GM21717 (cell line): ENCODE measurements at regions not wholly inside any gene's neighbourhood (a gene's known extent, or its start where the extent isn't known, plus 50 kb on each side); places are given as distances from the start of the nearest gene placed in this dataset.
"Not testable (repeated sequence)": the region's sequence is repeated elsewhere in the genome, so short reads cannot be mapped to it uniquely, and the experiment has no call there.

ENCODE experiments used
- ATAC-seq: cut with Tn5 transposase; IDR thresholded peaks from one replicate; pipeline ENCODE4 v1.9.1; 2021; ENCODE audit warnings: mild to moderate bottlenecking, moderate library complexity; ENCODE audit not compliant: unreplicated experiment

DNA sequence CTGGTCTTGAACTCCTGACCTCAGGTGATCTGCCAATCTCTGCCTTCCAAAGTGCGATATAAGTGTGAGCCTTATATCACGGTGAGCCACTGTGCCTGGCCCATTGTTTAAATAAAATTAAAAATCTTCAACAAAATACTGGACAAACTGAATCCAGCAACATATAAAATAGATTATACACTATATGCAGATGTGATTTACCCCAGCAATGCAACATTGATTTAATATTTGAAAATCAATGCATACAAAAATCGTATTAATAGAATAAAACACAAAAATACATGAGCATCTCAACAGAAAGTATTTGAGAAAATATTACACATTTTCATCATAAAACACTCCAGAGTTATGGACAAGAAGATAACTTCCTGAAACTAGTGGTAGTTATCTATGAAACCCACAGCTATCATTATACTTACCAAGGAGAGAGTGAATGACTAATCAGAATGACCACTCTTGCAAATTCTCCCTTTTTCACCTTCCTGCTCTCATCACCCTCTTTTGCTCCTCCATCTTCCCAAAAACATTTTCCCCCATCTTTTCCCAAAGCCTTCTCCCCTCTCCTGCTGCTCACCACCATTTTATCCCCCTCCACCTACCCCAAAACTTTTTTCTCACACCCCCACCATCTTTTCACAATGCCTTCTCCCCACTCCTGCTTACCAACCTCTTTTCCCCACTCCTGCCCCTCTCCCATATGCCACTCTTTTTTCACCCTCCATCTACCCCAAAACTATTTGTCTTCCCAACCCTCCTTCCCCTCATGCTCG lies 122.1 kb upstream of the VPREB1 start:
- no peak for ATAC-seq

DNA sequence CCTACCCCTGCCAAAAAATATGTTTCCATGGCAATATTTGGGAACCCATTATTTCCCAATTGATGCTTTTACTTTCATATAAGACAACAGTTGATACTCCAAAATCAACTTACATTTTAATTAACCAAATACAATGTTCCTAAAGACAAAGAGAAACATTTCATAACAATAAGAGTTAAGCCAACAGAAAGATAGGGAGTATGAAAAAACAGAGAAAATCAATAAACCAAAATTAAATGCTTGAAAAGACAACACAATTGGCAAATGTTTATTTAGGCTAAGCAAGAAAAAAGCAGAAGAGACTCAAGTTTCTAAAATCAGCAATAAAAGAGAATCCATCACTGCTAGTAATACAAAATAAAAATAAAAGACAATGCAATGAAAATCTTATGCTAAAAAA lies 123.1 kb upstream of the VPREB1 start:
- ATAC-seq, result no peak

DNA sequence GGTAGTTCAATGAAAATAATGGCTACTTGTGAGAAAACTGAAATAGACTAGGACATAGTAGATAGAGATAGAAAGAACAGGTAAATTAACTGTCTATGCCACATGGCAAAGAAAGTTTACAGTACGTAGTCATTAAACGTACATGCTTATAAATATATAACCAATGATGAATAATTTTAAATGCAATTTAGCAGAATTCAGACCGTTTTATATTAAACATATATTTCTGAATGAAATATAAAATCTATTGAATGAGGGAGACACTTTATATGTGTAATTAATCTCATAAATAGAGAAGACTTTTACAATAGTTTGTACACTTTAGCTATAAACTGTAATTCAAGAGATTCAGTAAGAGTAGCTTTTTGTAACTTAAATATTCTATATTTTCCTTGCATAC lies 124.4 kb upstream of the VPREB1 start:
- ATAC-seq, result no peak

DNA sequence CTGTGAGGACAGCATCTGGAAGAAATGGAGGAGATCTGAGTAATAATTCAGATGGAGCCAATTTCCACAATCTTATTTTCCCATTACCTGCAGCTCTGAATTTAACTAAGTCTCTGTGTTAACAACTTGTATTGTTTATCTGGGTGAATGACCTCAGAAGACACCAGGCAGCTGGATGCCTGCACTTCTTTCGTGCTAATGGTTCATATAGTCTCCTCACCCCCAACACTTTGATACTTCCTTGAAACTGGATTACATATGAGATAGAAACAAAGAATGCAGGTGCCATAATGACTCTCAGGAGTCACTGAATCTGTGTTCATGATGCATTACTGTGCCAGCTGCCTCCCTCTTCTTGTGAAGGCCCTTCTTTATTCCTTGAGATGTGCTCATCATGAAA lies 125.6 kb upstream of the VPREB1 start:
- no peak for ATAC-seq

DNA sequence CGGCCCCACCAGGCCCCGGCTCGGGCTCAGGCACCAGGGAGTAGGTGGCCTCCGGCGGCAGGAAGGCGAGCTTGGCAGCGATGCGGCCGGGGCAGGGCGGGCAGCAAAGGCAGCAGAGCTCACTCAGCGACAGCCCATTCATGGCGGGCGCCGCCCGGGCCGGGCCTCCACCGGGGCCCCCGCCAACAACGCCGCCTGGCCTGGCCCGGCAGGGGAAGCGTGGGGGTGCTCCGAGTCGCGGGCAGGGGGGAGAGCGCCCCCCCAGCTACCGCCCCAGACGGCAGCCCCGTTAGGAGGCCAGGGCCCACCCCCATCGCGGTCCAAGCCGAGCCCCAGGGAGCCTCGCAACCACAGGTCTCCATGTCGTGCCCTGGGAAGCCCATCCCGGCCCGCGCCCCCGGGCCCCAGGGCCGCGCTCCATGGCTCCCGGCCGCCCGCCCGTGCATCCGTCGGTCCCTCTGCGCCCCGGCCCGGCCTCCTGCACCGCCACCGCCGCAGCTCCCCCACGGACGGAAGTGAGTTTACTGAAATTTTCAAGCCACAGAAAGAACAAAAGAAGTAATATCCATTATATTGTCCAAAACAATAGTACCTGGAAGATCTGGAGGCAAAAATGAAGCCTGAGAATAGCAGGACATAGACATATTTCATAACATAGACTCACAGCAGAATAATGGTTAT lies 126.6 kb upstream of the VPREB1 start:
- ATAC-seq, result not testable (repeated sequence)

DNA sequence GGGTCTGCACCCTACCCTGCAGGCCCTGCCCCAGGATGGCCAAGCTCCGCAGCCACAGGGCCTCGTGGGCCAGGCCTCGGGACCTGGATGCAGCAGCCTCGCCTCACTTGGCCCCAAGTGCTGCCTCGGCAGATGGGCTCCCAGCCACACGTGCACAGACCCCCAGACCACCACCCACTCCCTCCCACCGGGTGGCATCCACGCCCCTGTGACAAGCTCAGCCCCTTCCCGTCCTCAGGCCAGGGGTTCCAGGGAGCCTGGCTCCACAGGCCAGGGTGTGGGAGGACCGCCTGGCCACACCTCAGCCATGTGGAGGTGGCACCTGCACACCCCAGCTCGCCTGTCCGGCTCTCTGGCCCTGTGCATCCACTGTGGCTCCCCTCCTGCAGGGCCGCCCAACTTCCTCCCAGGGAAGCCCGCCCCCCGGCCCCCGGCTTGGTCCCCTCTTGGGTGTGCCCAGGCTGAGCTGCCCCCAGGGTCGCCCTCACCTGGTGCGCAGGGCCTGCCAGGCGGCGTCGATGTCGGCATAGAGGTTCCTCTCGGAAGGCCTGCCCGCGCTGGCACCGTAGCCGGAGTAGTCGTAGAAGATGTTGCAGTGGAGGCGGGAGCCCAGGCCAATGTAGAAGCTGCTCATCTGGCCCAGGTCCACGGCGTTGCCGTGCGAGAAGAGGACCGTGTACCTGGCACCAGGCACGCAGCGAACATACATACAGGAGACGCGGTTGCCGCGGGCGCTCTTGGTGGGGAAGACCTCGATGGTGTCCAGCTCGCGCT lies 127.4 kb upstream of the VPREB1 start:
- not testable (repeated sequence) for ATAC-seq

DNA sequence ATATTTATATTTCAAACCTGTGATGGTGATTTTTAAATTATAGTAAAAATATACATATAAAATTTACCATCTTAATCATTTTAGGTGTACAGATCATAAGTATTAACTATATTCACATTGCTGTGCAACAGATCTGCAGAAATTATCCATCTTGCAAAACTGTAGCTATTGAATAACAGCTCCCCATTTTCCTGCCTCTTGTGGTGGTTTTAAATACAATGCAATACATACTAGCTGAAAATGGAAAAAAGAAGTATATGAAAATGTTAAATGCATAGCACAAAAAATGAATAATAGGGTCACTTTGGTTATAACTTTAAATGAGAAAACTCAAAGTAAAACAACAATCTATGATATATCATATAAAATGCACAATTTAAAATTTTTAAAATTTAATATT lies 130.9 kb upstream of the VPREB1 start:
- ATAC-seq, result no peak

DNA sequence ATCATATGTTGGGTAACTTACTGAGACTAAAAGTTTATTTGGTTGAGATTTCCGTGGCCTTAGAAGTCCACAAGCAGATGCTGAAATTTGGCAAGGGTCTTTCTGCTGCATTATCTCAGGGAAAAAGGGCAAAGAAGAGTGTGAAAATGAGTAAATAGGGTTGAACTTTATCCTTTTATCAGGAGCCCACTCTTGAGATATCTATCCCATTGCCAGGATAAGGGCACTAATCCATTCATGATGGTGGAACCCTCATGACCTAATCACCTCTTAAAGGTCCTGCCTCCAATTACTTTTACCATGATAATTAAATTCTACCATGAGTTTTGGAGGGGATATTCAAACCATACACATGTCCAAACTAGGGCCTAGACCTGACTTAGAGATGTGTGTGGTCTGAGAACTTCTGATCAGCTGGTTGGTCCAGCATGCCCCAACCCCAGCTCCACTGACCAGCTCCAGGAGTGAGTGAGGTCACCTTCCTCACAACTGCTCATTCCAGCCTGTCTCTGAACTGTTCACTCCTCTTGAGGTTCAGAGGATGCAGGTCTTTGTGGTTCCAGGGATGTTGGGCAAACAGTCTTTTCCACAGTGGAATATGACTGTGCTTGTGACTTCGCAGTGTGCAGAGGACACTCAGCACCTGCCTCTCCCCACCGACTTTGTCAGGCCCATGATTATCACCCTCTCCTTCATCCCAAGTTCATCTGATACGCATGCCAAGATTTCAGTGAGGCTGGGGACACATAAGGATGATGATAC lies 130.1 kb upstream of the TOP3B start:
- ATAC-seq, result no peak

DNA sequence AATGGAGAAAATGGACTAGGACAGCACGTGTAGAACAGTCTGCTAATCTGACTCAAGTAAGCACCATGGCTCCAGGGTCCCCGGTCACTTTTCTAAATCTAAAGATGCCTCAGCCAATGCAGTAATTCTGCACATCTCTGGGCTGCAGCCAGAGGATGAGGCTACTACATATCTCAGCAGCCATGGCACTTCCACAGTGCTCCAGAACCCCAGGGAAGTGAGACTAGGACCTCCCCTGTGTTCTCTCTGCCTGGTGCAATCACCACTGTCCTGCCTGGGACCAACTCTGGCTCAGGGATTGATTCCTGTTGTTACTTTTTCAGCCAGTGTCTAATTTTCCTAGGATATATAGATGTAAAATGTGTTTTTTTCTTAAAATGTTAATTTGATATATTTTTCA lies 129.4 kb upstream of the TOP3B start:
- ATAC-seq, result no peak

DNA sequence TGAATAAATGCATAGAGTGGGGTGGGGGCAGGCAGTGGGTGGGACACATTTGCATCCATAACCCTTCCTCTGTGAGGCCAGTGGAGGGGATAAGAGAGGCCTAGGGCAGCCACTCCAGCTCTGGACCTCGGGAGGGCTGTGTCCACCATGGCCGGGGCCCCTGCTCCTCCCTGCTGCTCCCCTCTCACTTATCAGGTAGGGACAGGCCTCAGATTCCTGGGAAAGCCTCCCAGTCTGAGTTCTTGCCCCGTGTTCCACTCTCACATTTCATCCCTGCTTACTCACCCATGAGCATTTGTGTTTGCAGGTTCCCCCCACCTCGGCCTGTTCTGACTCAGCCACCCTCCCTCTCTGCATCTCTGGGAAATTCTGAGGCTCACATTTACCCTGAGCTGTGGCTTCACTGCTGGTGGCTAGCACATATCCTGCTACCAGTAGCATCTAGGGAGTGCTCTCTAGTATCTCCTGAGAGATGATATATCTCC lies 128.7 kb upstream of the TOP3B start:
- peak; percentile 59 for ATAC-seq

DNA sequence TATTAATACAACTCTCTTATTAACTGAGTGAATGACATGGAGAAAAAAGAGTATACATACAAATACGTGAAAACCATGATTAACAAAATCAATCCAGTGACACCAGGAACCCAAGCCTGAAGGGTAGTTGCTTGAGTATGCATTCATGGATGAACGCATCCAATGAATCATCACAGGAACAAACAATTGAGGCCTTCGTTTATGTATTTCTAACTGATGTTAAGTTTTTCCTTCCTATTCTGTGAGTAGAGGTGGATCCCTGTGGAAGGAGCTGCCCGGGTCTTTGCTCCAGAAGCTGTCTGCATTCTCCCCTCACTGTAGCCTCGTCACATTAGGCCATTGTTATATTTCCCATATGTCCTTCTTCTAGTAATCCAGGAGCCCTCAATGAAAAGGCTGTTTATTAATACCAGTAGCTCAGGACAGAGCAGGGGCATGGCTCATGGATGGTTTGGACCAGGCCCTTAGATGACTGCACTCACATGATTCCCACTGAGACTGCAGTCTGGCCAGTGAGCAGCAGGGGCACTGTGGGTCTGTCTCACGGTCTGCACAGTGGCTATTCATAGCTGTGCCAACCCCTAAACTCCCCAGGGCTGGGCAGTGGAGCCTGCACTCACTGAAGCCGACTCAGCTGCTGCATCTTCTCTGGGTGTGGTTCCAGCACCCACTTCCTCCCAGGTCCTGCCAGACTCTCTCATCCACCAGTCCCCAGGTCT lies 128.1 kb upstream of the TOP3B start:
- peak; percentile 90 for ATAC-seq

DNA sequence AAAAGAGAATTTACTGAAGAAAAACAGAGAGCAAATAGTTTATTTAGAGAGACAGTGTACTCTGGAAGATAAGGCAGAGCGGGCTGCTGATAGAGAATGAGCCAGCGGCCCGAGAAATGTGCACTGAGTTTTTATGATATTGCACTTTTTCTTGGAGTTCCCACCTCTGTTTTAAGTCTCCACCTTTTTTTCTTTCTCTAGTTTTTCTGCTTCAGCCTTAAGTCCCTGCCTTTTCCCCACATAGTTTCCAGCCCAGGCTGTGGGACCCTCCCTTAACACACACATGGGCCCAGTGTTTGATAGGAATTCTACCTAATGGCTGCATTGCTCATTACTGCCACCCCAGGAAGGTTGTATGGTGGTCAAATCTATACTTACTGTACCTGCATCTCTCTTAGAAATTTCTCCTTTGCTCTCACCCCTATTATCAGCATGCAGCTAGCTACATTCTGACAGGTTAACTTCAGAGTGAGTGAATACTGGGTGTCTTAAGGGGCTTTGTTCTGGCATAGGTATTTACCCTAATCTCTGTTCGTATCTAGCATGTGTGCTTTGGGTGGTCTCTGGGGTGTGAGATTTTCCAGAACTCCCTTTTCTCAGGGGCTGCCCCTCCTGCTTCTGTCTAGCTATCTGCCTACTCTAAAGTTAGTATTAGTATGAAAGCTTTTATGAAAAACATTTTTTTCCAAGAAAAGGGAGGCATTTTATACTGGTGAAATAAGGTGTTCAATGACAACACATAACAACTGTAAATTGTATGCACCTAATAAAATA lies 127.3 kb upstream of the TOP3B start:
- ATAC-seq, result no peak

DNA sequence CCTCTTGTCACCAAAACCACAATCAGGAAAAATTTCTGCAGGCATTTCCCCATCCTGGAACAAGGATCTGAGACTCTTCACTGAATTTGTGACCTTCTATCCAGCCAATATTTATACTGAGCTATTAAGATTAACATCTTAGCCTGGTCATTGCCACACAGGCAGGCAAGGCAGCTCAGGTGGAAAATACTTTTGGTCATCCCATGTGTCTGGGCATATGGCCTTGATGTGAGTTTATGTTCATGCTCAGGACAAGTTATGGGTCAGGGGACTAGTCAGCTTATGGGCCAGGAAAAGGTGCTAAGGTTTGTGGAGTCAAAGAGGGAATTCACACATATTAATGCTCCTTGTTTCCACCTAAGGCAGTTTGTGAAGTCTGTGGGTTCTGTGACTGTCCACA lies 124.3 kb upstream of the TOP3B start:
- ATAC-seq, result no peak

DNA sequence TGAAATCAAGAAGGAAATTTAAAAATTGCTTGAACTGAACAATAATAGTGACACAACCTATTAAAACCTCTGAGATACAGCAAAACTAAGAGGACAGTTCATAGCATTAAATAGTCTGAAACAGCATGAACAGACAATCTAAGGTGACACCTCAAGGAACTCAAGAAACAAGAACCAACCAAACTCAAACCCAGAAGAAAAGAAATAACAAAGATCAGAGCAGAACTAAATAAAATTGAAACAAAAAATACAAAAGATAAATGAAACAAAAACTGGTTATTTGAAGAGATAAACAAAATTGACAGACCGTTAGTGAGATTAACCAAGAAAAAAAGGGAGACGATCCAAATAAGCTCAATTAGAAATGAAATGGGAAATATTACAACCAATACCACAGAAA lies 122.8 kb upstream of the TOP3B start:
- no peak for ATAC-seq

DNA sequence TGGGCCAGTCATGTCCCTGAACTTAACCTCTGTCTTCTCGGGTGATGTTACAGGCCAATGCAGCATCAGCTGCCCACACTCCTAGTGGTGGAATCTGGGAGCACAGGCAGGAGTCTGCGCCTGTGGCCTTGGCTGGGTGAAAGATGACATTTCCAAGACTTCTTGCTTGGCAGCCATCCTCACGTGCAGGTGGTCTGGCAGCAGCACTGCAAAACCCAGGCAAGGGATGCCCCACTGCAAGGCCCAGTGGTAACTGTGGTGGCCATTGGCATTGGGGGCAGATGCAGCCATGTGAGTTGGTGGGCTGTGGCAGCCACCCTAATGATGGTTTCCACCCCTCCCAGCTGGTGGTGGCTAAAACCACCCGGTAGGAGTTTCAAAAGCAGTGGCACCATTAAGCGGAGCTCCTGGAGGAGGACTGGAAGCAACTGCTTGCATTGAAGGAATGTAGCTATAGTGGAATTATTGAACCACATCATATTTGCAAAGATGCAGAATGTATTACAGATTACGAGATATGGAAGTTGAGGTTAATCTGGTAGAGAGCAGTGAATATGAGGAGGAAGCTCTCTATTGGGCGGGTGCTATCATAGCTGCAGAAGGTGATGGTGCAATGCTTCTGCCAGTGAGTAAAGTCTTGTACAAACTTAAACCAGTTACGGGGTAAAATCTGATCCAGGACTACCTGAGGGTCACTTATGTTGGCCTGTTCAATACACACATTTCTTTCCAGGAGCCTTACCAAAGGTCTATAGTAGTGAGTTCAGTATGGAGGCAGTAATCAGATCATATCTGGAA lies 120.7 kb upstream of the TOP3B start:
- no peak for ATAC-seq

DNA sequence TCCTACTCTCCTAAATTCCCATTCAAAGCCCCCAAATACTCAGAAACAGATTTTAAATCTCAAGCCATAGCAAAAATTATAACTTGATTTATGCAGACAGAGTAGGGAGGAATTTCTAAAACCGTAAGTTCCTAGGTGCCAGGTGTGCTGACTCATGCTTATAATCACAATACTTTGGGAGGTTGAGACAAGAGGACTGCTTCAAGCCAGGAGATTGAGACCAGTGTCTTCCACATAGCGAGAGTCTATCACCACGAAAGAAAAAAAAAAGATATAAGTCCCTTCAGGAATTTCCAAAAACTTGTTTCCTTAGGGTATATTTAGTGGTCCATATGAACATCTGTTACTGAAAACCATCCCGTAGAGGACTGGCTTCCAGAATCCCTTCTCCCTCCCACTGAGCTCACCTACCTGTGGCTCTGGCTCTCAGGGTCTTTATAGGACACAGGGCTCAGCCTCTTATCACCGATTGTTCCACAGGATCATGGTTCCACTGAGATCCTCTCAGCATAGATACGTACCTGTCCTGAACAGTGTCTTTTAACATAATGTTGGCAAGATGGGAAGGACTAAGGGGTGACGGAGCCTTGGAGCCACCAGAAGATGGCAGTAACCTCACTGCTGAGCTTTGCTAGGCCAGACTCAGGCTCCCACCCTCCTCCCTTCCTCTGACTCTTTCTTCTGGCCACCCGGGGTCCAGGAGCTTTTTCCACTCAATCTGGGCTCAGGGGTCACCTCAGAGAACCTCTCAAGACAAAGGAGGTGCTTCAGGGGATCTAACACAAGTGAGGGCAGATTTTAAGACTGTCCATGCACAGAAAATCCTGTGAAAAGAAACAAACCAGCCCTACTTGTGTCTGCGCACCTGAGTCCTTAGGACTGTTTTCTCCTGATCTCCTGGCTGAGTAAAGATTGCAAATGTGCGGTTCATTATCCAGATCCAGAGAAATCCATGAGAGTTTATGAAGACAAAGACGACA lies 117.5 kb upstream of the TOP3B start:
- ATAC-seq, result no peak

DNA sequence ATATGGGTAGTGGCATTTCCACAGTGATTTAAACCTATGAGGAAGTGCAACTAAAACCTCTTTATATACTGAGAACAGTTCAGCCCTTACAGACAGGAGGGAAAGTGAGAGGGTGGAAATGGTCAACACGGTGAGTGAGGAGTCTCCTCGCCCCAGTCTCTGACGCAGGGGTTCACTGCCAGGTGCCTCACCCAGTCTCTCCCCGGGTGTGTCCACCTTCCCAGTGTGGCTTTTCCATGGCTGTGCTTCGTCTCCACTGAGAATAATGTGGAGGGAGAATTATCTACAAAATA lies 116.6 kb upstream of the TOP3B start:
- peak; percentile 61 for ATAC-seq
